GM06990 (cell line): ENCODE measurements at regions not wholly inside any gene's neighbourhood (a gene's known extent, or its start where the extent isn't known, plus 50 kb on each side); places are given as distances from the start of the nearest gene placed in this dataset.

Experiments used
- DNase-seq: peaks from one replicate; pipeline ENCODE4 v3.0.0-alpha.2; 2011; ENCODE audit not compliant: insufficient read length; ENCODE audit errors: extremely low read depth
- H3K27me3 ChIP-seq: replicated peaks from 2 replicates; pipeline ENCODE4 v1.6.0; 2011; ENCODE audit warnings: low read length; ENCODE audit not compliant: control insufficient read depth, insufficient read depth
- H3K36me3 ChIP-seq: 2 replicates; pipeline ENCODE4 v1.5.1; 2011; ENCODE audit warnings: low read length; ENCODE audit not compliant: control insufficient read depth, insufficient read depth
- H3K4me3 ChIP-seq: replicated peaks from 2 replicates; pipeline ENCODE4 v1.5.1; 2011; ENCODE audit warnings: low read depth, mild to moderate bottlenecking, control low read depth, low read length
- CTCF ChIP-seq: IDR thresholded peaks from 2 replicates; pipeline ENCODE4 v1.5.1; 2011; ENCODE audit warnings: low read length, control low read depth, mild to moderate bottlenecking, inconsistent platforms; ENCODE audit not compliant: insufficient read depth, poor library complexity, severe bottlenecking

GRCh38 chr12:107228076-107228475, 134.7 kb upstream of the CRY1 start:
- no peak for TF ChIP-seq CTCF
- DNase-seq, result no peak
- H3K4me3 ChIP-seq, result no peak overlapping the region
- H3K36me3 ChIP-seq, result no peaks in the 10 kb centered on the region
- no peaks in the 10 kb centered on the region; the same call in 1 of the 2 replicates for H3K27me3 ChIP-seq

- no peak overlapping the region for H3K4me3 ChIP-seq
- DNase-seq, result no peak
- no peak for TF ChIP-seq CTCF
Observed at GRCh38 chr12:107229827-107230226, 136.5 kb upstream of the CRY1 start.

GRCh38 chr12:107231303-107231702, 138.0 kb upstream of the CRY1 start:
- no peak overlapping the region for H3K4me3 ChIP-seq
- TF ChIP-seq CTCF, result no peak
- H3K27me3 ChIP-seq, result no peaks in the 10 kb centered on the region; the same call in 1 of the 2 replicates
- no peak for DNase-seq
- H3K36me3 ChIP-seq, result no peaks in the 10 kb centered on the region

More at GRCh38 chr12:107229827-107230226, 136.5 kb upstream of the CRY1 start:
- H3K36me3 ChIP-seq, result no peaks in the 10 kb centered on the region
- no peaks in the 10 kb centered on the region; the same call in 1 of the 2 replicates for H3K27me3 ChIP-seq

GRCh38 chr12:107233551-107233950, 140.2 kb upstream of the CRY1 start:
- H3K36me3 ChIP-seq, result no peaks in the 10 kb centered on the region
- no peak for DNase-seq
- H3K4me3 ChIP-seq, result no peak overlapping the region
- no peak for TF ChIP-seq CTCF
- no peaks in the 10 kb centered on the region; the same call in none of the 2 replicates for H3K27me3 ChIP-seq

- Histone ChIP-seq H3K27me3 (no peaks in the 10 kb centered on the region; the same call in none of the 2 replicates), H3K4me3 (no peak overlapping the region)
Observed at GRCh38 chr12:107235600-107235999, 142.3 kb upstream of the CRY1 start.

More at GRCh38 chr12:107235600-107235999, 142.3 kb upstream of the CRY1 start:
- DNase-seq, result no peak
- no peaks in the 10 kb centered on the region for H3K36me3 ChIP-seq
- no peak for TF ChIP-seq CTCF
